Fibroblast of lung (primary cell): ENCODE measurements at regions not wholly inside any gene's neighbourhood (a gene's known extent, or its start where the extent isn't known, plus 50 kb on each side); places are given as distances from the start of the nearest gene placed in this dataset.
A peak's percentile ranks its signal among the peaks of the same experiment; 100 is the strongest.

Experiments
- DNase-seq, 2 donors: peaks; one replicate each; pipeline versions ENCODE4 v3.0.0 to v3.0.0-alpha.2; 2010; ENCODE audit warnings: low read depth in 2 of 2
- H2AFZ ChIP-seq: 2 replicates; pipeline ENCODE4 v1.5.1; 2012; ENCODE audit warnings: low read length, control low read depth, inconsistent platforms
- H3K27ac ChIP-seq: 2 replicates; pipeline ENCODE4 v1.5.1; 2011; ENCODE audit warnings: low read length, control low read depth; ENCODE audit not compliant: insufficient read depth
- H3K27me3 ChIP-seq: 2 replicates; pipeline ENCODE4 v1.5.1; 2011; ENCODE audit warnings: mild to moderate bottlenecking, low read length; ENCODE audit not compliant: control insufficient read depth, insufficient read depth
- H3K36me3 ChIP-seq: 2 replicates; pipeline ENCODE4 v1.5.1; 2011; ENCODE audit warnings: low read length; ENCODE audit not compliant: control insufficient read depth, insufficient read depth
- H3K4me1 ChIP-seq: 2 replicates; pipeline ENCODE4 v1.5.1; 2011; ENCODE audit warnings: low read length; ENCODE audit not compliant: control insufficient read depth, insufficient read depth; ENCODE audit errors: extremely low read depth
- H3K4me2 ChIP-seq: 2 replicates; pipeline ENCODE4 v1.5.1; 2011; ENCODE audit warnings: low read length, control low read depth; ENCODE audit not compliant: insufficient read depth; ENCODE audit errors: extremely low read depth
- H3K4me3 ChIP-seq, 4 experiments: fragments of 200-600 bp in 1 of 4; sonication (generic) in 1 of 4; replicated peaks in 1 of 4; 2 replicates each; pipeline ENCODE4 v1.5.1; 2011 to 2016; ENCODE audit warnings: low read length in 4 of 4, low read depth in 3 of 4, mild to moderate bottlenecking in 3 of 4, control low read depth in 2 of 4, inconsistent platforms in 1 of 4, mixed read lengths in 1 of 4; ENCODE audit not compliant: insufficient read depth in 1 of 4; ENCODE audit errors: control extremely low read depth in 1 of 4
- H3K79me2 ChIP-seq: 2 replicates; pipeline ENCODE4 v1.5.1; 2012; ENCODE audit warnings: mild to moderate bottlenecking, low read length, inconsistent platforms; ENCODE audit not compliant: control insufficient read depth, insufficient read depth
- H3K9ac ChIP-seq: 2 replicates; pipeline ENCODE4 v1.5.1; 2011; ENCODE audit warnings: mild to moderate bottlenecking, low read length, control low read depth; ENCODE audit not compliant: insufficient read depth
- H3K9me3 ChIP-seq: 2 replicates; pipeline ENCODE4 v1.5.1; 2012; ENCODE audit warnings: low read depth, low read length; ENCODE audit not compliant: control insufficient read depth, insufficient read depth
- H4K20me1 ChIP-seq: 2 replicates; pipeline ENCODE4 v1.5.1; 2011; ENCODE audit warnings: low read length; ENCODE audit not compliant: control insufficient read depth, insufficient read depth; ENCODE audit errors: extremely low read depth
- EZH2 ChIP-seq: IDR thresholded peaks from 2 replicates; pipeline ENCODE4 v1.5.1; 2012; ENCODE audit warnings: low read length, control low read depth, mild to moderate bottlenecking; ENCODE audit errors: missing control alignments
- TF ChIP-seq, protein P1 (sequence below), 2 donors: IDR thresholded peaks in 1 of 2; conservative IDR thresholded peaks in 1 of 2; 1 replicate in 1 of 2; 2 replicates in 1 of 2; pipeline ENCODE4 v1.5.1; 2011 to 2012; ENCODE audit warnings: low read length in 2 of 2, control low read depth in 1 of 2, inconsistent platforms in 1 of 2, low read depth in 1 of 2, mild to moderate bottlenecking in 1 of 2

DNA sequence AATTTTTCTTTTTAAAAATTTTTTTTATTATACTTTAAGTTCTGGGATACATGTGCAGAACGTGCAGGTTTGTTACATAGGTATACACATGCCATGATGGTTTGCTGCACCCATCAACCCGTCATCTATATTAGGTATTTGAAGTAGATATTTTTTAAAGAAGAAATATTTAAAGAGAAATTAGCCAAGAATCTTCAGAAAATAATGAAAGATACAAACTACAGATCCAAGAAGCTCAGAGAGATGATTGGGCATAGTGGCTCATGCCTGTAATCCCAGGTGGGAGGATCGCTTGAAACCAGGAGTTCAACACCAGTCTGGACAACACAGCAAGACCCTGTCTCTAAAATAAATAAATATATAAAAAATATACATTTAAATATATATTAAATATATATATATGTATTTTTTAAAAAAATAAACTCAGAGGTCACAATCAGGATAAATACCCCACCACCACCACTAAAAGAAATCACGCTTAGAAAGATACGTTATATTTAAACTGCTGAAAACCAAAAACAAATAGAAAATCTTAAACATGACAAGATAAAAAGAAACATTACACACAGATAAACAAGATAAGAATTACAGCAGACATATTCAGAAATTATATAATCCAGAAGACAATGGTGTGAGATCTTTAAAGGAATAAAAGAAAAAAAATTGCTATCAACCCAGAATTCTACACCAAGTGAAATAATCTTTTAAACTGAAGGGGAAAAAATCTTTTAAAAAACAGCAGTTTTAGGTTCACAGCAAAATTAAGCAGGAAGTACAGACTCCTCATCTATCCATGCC is 57.5 kb downstream of the CSF2 start:
- no peaks in the 10 kb centered on the region for H3K4me1 ChIP-seq
- no peaks in the 10 kb centered on the region for H4K20me1 ChIP-seq
- H3K9ac ChIP-seq = no peak overlapping the region
- TF ChIP-seq, protein P1, sequence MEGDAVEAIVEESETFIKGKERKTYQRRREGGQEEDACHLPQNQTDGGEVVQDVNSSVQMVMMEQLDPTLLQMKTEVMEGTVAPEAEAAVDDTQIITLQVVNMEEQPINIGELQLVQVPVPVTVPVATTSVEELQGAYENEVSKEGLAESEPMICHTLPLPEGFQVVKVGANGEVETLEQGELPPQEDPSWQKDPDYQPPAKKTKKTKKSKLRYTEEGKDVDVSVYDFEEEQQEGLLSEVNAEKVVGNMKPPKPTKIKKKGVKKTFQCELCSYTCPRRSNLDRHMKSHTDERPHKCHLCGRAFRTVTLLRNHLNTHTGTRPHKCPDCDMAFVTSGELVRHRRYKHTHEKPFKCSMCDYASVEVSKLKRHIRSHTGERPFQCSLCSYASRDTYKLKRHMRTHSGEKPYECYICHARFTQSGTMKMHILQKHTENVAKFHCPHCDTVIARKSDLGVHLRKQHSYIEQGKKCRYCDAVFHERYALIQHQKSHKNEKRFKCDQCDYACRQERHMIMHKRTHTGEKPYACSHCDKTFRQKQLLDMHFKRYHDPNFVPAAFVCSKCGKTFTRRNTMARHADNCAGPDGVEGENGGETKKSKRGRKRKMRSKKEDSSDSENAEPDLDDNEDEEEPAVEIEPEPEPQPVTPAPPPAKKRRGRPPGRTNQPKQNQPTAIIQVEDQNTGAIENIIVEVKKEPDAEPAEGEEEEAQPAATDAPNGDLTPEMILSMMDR (conservative IDR thresholded peaks at IDR 0.05 in 1 of 2, IDR thresholded peaks at IDR 0.05 in 1 of 2; ENCODE audit: low read depth in 1 of 2, low read length in 2 of 2) = no peak
- TF ChIP-seq EZH2 = no peak
- no peaks in the 10 kb centered on the region for H3K79me2 ChIP-seq
- H2AFZ ChIP-seq = no peak overlapping the region
- no peak overlapping the region for H3K4me2 ChIP-seq
- H3K4me3 ChIP-seq = no peak overlapping the region
- H3K36me3 ChIP-seq = no peaks in the 10 kb centered on the region
- DNase-seq = no peak
- no peak overlapping the region for H3K27ac ChIP-seq
- H3K9me3 ChIP-seq = no peaks in the 10 kb centered on the region
- H3K27me3 ChIP-seq = no peaks in the 10 kb centered on the region

DNA sequence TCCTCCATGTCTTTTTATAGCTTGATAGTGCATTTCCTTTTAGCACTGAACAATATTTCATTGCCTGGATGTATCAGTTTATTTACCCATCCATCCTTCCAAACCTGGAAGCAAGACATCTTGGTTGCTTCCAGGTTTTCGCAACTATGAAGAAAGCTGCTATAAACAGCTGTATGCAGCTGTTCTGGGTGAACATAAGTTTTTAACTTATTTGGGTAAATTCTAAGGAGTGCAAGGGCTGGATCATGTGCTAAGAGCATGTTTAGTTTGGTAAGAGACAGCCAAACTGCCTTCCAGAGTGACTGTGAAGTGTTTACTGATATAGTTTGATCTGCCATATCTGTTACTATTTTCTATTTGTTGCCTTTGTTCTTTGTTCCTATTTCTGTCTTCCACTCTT is 58.5 kb downstream of the CSF2 start:
- Histone ChIP-seq H3K79me2 (no peaks in the 10 kb centered on the region), H3K9me3 (no peaks in the 10 kb centered on the region), H3K36me3 (no peaks in the 10 kb centered on the region), H3K9ac (no peak overlapping the region), H2AFZ (no peak overlapping the region), H3K4me1 (no peaks in the 10 kb centered on the region), H3K27me3 (no peaks in the 10 kb centered on the region), H3K4me2 (no peak overlapping the region), H3K27ac (no peak overlapping the region), H3K4me3 (no peak overlapping the region), H4K20me1 (no peaks in the 10 kb centered on the region)
- TF ChIP-seq, protein P1 (conservative IDR thresholded peaks at IDR 0.05 in 1 of 2, IDR thresholded peaks at IDR 0.05 in 1 of 2; ENCODE audit: low read depth in 1 of 2, low read length in 2 of 2) = no peak
- DNase-seq = peak in 1 of 2 donors; percentile 83

DNA sequence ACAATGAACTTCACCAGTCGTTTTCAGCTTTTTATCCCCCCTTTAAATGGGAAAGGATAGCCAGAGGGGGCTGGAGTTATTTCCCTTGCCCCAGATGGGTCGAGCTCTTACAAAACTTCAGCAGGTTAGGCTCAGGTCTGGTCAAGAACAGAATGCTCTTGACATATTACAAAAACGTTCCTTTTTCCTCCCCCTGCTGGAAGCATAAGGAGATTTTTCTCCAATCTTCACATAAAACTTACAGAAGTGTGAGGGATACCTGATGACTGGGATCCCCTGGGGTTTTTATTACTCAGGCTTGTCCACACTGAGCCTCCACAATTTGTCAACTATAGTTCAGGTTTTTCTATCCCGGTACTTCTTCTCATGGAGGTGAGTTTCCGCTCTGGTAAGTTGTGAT is 60.8 kb downstream of the CSF2 start:
- no peaks in the 10 kb centered on the region for H3K27me3 ChIP-seq
- H3K4me1 ChIP-seq = no peaks in the 10 kb centered on the region
- H3K4me3 ChIP-seq = no peak overlapping the region
- no peaks in the 10 kb centered on the region for H3K79me2 ChIP-seq
- no peaks in the 10 kb centered on the region for H3K36me3 ChIP-seq
- no peak overlapping the region for H3K9ac ChIP-seq
- H4K20me1 ChIP-seq = no peaks in the 10 kb centered on the region
- no peaks in the 10 kb centered on the region for H3K9me3 ChIP-seq
- no peak overlapping the region for H3K4me2 ChIP-seq
- no peak for TF ChIP-seq EZH2
- TF ChIP-seq, protein P1 (conservative IDR thresholded peaks at IDR 0.05 in 1 of 2, IDR thresholded peaks at IDR 0.05 in 1 of 2; ENCODE audit: low read depth in 1 of 2, low read length in 2 of 2) = peak; percentile 18 to 20
- no peak overlapping the region for H3K27ac ChIP-seq
- DNase-seq = peak; percentile 17 to 20
- no peak overlapping the region for H2AFZ ChIP-seq
